ENCODE measurements at regions not wholly inside any gene's neighbourhood (a gene's known extent, or its start where the extent isn't known, plus 50 kb on each side); places are given as distances from the start of the nearest gene placed in this dataset.

- TF ChIP-seq REST (IDR thresholded peaks at IDR 0.05; ENCODE audit: borderline replicate concordance) (no peak), CTCF (IDR thresholded peaks at IDR 0.05; ENCODE audit: poor library complexity, severe bottlenecking) (no peak), EZH2 (IDR thresholded peaks at IDR 0.05; ENCODE audit: borderline replicate concordance, insufficient read depth, low read length, poor library complexity, severe bottlenecking) (no peak), SMC3 (conservative IDR thresholded peaks at IDR 0.05; ENCODE audit: poor library complexity) (no peak), EP300 (conservative IDR thresholded peaks at IDR 0.05; ENCODE audit: poor library complexity, severe bottlenecking) (no peak), RAD21 (conservative IDR thresholded peaks at IDR 0.05) (no peak)
These were observed 162.3 kb downstream of the ACKR3 start for GRCh38 chr2:236731767-236732580.

All from neural cell (in vitro differentiated cells).